ENCODE measurements at regions not wholly inside any gene's neighbourhood (a gene's known extent, or its start where the extent isn't known, plus 50 kb on each side); places are given as distances from the start of the nearest gene placed in this dataset.

DNA sequence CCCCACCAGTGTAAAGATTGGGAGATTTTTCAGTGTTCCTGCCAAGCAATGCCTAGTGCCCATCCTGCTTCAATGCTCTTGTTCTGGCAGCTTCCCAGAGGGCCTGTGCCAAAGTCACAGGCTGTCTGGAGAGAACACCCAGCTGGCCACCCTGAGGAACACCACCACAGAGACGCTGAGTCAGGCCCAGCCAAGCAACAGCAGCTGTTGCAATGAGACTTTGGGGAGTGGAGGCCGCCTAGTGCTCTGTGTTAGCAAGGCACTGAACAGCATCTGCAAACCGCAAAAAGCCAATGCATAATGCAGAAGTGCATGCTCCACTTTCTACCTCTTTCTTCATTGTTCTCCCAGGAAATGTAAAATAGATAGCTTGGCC lies 168.1 kb downstream of the NXPE2 start:
- Mint-ChIP-seq H3K27me3 (ENCODE audit: insufficient read depth) (no peaks in the 10 kb centered on the region), H3K36me3 (ENCODE audit: low read depth) (no peaks in the 10 kb centered on the region), H3K9me3 (peaks cover 34% of the 10 kb centered on the region), H3K4me3 (no peak overlapping the region), H3K27ac (no peak overlapping the region), H3K4me1 (ENCODE audit: low read depth) (no peaks in the 10 kb centered on the region)
- TF ChIP-seq, protein P1, sequence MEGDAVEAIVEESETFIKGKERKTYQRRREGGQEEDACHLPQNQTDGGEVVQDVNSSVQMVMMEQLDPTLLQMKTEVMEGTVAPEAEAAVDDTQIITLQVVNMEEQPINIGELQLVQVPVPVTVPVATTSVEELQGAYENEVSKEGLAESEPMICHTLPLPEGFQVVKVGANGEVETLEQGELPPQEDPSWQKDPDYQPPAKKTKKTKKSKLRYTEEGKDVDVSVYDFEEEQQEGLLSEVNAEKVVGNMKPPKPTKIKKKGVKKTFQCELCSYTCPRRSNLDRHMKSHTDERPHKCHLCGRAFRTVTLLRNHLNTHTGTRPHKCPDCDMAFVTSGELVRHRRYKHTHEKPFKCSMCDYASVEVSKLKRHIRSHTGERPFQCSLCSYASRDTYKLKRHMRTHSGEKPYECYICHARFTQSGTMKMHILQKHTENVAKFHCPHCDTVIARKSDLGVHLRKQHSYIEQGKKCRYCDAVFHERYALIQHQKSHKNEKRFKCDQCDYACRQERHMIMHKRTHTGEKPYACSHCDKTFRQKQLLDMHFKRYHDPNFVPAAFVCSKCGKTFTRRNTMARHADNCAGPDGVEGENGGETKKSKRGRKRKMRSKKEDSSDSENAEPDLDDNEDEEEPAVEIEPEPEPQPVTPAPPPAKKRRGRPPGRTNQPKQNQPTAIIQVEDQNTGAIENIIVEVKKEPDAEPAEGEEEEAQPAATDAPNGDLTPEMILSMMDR (IDR thresholded peaks at IDR 0.05), result no peak
- no peak for DNase-seq

DNA sequence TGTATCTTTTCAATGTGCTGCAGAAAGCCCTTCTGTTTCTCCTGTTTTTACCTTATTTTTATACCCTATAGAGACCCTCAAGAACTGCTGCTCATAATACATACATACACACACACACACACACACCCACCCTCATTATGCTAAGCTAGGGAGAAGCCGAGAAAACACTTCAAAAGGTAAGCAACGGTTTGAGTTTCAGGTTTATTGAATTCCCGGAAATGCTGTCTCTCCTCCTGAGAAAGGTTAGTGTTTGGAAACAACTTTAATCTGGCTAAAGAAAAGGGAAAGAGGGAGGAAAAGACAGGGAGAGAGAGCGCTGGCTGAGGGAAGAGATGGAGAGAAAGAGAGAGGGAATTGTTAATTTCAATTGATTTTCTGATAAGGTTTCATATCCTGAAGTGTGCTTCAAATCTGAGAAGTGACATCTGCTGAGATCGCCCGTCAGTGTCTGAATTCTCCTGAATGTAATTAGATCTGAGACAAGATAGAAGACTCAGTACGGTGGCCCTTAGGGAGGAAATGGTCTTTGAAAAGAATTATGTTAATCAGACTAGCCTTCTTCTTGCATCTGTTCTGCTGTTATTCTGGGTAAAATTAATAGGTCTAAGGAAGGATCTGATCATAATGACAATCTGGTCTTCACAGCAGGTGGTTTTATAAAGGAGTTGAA lies 169.1 kb downstream of the NXPE2 start:
- Mint-ChIP-seq H3K27ac (no peak overlapping the region), H3K4me3 (no peak overlapping the region), H3K36me3 (ENCODE audit: low read depth) (peaks cover 3% of the 10 kb centered on the region; the same call in 1 of the 2 replicates), H3K4me1 (ENCODE audit: low read depth) (no peaks in the 10 kb centered on the region), H3K27me3 (ENCODE audit: insufficient read depth) (no peaks in the 10 kb centered on the region), H3K9me3 (peaks cover 43% of the 10 kb centered on the region)
- TF ChIP-seq, protein P1 (IDR thresholded peaks at IDR 0.05), result no peak
- DNase-seq, result no peak

DNA sequence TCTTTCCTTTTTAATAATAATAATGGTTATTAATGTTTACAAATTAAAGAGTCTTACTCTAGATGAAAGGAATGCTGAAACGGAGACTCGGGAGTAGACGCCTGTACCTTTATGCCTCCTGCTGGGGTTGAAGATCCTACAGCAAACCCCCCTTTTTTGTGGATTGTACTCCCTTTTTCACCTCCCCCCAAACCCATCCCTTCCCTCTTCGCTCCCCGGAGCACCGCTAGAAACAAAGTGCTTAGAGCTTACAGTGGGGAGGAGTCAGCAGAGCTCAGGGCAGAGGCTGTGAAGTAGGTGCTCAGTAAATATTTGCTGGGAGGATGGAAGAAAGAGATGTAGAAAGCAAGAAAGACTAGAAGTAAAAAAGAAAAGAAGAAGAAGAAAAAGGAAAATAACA lies 169.7 kb downstream of the NXPE2 start:
- peaks cover 44% of the 10 kb centered on the region for H3K9me3 Mint-ChIP-seq

DNA sequence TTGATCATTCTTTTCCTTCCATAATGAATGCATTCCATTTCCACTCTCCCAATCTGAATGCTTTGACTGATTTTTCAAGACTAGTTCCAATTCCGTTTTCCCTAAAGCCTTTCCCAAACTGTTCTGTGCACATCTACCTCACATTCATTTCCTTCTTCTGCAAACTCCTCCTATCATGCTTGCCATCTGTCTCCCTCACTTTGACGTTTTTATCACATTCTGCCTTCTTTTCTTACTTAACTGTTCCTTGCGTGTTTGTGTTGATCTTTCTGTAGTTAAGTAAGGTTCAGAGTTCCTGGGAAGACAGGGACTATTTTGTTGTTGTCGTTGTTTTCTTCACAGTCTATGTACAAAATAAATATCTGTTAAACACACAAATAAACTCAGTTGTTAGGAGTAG lies 179.0 kb downstream of the NXPE2 start:
- peaks cover 6% of the 10 kb centered on the region; the same call in 1 of the 2 replicates for H3K36me3 Mint-ChIP-seq (ENCODE audit: low read depth)
- peaks cover 37% of the 10 kb centered on the region for H3K9me3 Mint-ChIP-seq
- TF ChIP-seq, protein P1 (IDR thresholded peaks at IDR 0.05), result no peak
- no peak overlapping the region for H3K27ac Mint-ChIP-seq
- H3K4me3 Mint-ChIP-seq, result no peak overlapping the region
- H3K4me1 Mint-ChIP-seq (ENCODE audit: low read depth), result no peaks in the 10 kb centered on the region
- H3K27me3 Mint-ChIP-seq (ENCODE audit: insufficient read depth), result peaks cover 2% of the 10 kb centered on the region
- DNase-seq, result no peak

More for the DNA sequence above, 169.7 kb downstream of the NXPE2 start:
- no peak for DNase-seq
- TF ChIP-seq, protein P1 (IDR thresholded peaks at IDR 0.05), result no peak
- Mint-ChIP-seq H3K4me3 (no peak overlapping the region), H3K4me1 (ENCODE audit: low read depth) (no peaks in the 10 kb centered on the region), H3K36me3 (ENCODE audit: low read depth) (peaks cover 3% of the 10 kb centered on the region; the same call in 1 of the 2 replicates), H3K27ac (no peak overlapping the region), H3K27me3 (ENCODE audit: insufficient read depth) (no peaks in the 10 kb centered on the region)

DNA sequence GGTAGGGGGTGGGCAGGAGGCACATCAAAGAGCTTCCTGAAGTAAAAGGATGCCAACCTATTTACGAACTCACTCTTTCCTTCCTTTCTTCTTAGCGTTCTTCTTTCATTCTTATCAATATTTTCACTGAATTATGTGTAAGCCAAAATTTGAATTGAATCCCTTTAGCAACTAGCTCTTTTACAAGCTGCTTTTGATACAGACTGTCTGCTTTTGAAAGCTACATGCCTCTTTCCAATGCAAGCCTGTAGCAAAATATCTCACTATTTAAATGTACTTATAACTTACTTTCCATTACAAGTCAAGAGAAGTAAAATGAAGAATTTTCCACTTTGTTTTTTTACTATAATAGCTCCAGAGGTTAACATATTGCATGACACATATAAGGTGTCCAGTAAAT lies 186.6 kb downstream of the NXPE2 start:
- no peaks in the 10 kb centered on the region for H3K36me3 Mint-ChIP-seq (ENCODE audit: low read depth)
- H3K4me3 Mint-ChIP-seq, result no peak overlapping the region
- TF ChIP-seq, protein P1 (IDR thresholded peaks at IDR 0.05), result no peak
- no peaks in the 10 kb centered on the region for H3K4me1 Mint-ChIP-seq (ENCODE audit: low read depth)
- no peaks in the 10 kb centered on the region for H3K27me3 Mint-ChIP-seq (ENCODE audit: insufficient read depth)
- H3K27ac Mint-ChIP-seq, result no peak overlapping the region
- H3K9me3 Mint-ChIP-seq, result peaks cover 34% of the 10 kb centered on the region
- no peak for DNase-seq

Measured in HFFc6 (cell line).